Sigmoid colon (tissue), 6 donors: ENCODE measurements at regions not wholly inside any gene's neighbourhood (a gene's known extent, or its start where the extent isn't known, plus 50 kb on each side); places are given as distances from the start of the nearest gene placed in this dataset.

Experiments
- DNase-seq: peaks from one replicate; pipeline ENCODE4 v3.0.0-alpha.2; 2019
- H3K27ac ChIP-seq, 4 donors: fragments of 200-600 bp; sonication (generic); one replicate each; pipeline ENCODE4 v1.5.1; 2016 to 2019; ENCODE audit warnings: mild to moderate bottlenecking in 1 of 4
- H3K27me3 ChIP-seq, 3 donors: fragments of 200-600 bp; sonication (generic); one replicate each; pipeline ENCODE4 v1.5.1; 2019; ENCODE audit warnings: mild to moderate bottlenecking in 1 of 3
- H3K36me3 ChIP-seq, 4 donors: fragments of 200-600 bp; sonication (generic); one replicate each; pipeline ENCODE4 v1.5.1; 2016 to 2019
- H3K4me1 ChIP-seq, 4 donors: fragments of 200-600 bp; sonication (generic); one replicate each; pipeline ENCODE4 v1.5.1; 2017 to 2019
- H3K4me3 ChIP-seq, 4 donors: fragments of 200-600 bp; sonication (generic); one replicate each; pipeline ENCODE4 v1.5.1; 2017 to 2019; ENCODE audit warnings: mild to moderate bottlenecking in 2 of 4, moderate library complexity in 1 of 4
- H3K9me3 ChIP-seq, 4 donors: fragments of 200-600 bp in 3 of 4; sonication (generic) in 3 of 4; one replicate each; pipeline versions ENCODE4 v1.5.1 to v1.6.1; 2013 to 2019
- CTCF ChIP-seq, 4 experiments: fragments of 450-650 bp in 3 of 4; fragments of 200-600 bp in 1 of 4; IDR thresholded peaks; one replicate each; pipeline ENCODE4 v1.5.1; 2016 to 2019; ENCODE audit warnings: antibody characterized with exemption in 4 of 4, mild to moderate bottlenecking in 3 of 4, moderate library complexity in 2 of 4
- EP300 ChIP-seq, 4 donors: sonication (generic); formaldehyde crosslinking; IDR thresholded peaks; one replicate each; pipeline ENCODE4 v1.6.1; 2017; ENCODE audit warnings: antibody characterized with exemption in 4 of 4
- POLR2A ChIP-seq, 2 donors: fragments of 450-650 bp; IDR thresholded peaks; one replicate each; pipeline ENCODE4 v1.6.1; 2016; ENCODE audit warnings: antibody characterized with exemption in 2 of 2, mild to moderate bottlenecking in 2 of 2, moderate library complexity in 2 of 2
- POLR2AphosphoS5 ChIP-seq, 4 donors: sonication (generic); formaldehyde crosslinking; IDR thresholded peaks; one replicate each; pipeline ENCODE4 v1.6.1; 2017; ENCODE audit warnings: antibody characterized with exemption in 4 of 4
- WGBS, 2 donors: extraction: QIAGEN DNeasy Blood & Tissue Kit; methylation state at CpG; one replicate each; pipeline ENCODE4 v1.1.7; 2013; 5-methylcytosine and 5-hydroxymethylcytosine counted together
- intact Hi-C: fragments of 100-400 bp; cut with DNase I; formaldehyde crosslinking; loops from one replicate; pipeline ENCODE4 v1.15.1; 2023
- donor health status: healthy with polysubstance abuse.
- donor health status: healthy.

DNA sequence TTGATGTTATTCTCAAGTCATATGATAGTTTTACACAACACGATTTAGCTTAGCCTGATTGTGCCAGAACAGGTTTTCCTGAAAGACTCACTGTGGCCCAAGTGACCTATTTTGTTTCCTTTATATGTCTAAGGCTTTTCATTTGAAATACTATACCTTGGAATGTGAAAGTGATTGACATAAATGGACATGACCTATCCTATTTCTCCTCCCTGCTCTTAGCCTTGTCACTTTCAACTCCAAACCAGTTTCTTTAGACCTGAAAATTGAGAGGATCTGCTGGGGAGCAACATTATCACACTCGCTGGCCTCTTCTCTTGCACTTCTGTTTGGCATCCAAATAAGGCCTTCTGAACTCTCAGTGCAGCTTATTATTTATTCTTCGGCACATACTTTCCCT is 496.8 kb downstream of the MAT2B start:
- H3K36me3 ChIP-seq: no peaks in the 10 kb centered on the region
- H3K27me3 ChIP-seq: no peaks in the 10 kb centered on the region
- peaks cover 0 to 23% (median 17%) of the 10 kb centered on the region in 4 donors for H3K4me1 ChIP-seq
- intact Hi-C loops: no loop called here
- 51 to 61% methylated on average over 3 of the region's 3 CpGs for WGBS, 2 donors
- no peak overlapping the region for H3K4me3 ChIP-seq
- peak overlapping the region in 3 of 4 donors; percentile 50 to 77 (median 54) for H3K27ac ChIP-seq
- no peak for TF ChIP-seq POLR2A (IDR thresholded peaks at IDR 0.05)
- no peak for TF ChIP-seq EP300 (IDR thresholded peaks at IDR 0.05)
- TF ChIP-seq POLR2AphosphoS5 (IDR thresholded peaks at IDR 0.05): no peak
- TF ChIP-seq CTCF (IDR thresholded peaks at IDR 0.05): no peak
- DNase-seq: no peak
- no peaks in the 10 kb centered on the region for H3K9me3 ChIP-seq

- DNase-seq: no peak
- Histone ChIP-seq H3K9me3 (no peaks in the 10 kb centered on the region), H3K4me3 (no peak overlapping the region), H3K27me3 (no peaks in the 10 kb centered on the region), H3K36me3 (no peaks in the 10 kb centered on the region), H3K27ac (peak overlapping the region in 3 of 4 donors; percentile 50 to 77 (median 54)), H3K4me1 (peaks cover 0 to 23% (median 17%) of the 10 kb centered on the region in 4 donors)
- 87% methylated on average over 3 of the region's 3 CpGs for WGBS, 2 donors
- intact Hi-C loops: no loop called here
- TF ChIP-seq EP300 (IDR thresholded peaks at IDR 0.05): no peak
- peak in 2 of 4 donors; percentile 37 to 39 for TF ChIP-seq POLR2AphosphoS5 (IDR thresholded peaks at IDR 0.05)
- no peak for TF ChIP-seq POLR2A (IDR thresholded peaks at IDR 0.05)
- TF ChIP-seq CTCF (IDR thresholded peaks at IDR 0.05): no peak
Observed at GRCh38 chr5:164002628-164003027, 497.2 kb downstream of the MAT2B start.

GRCh38 chr5:164005071-164005470 is 499.7 kb downstream of the MAT2B start:
- no peak for DNase-seq
- Histone ChIP-seq H3K9me3 (no peaks in the 10 kb centered on the region), H3K36me3 (no peaks in the 10 kb centered on the region), H3K4me3 (no peak overlapping the region), H3K4me1 (peaks cover 0 to 32% (median 16%) of the 10 kb centered on the region in 4 donors), H3K27ac (no peak overlapping the region), H3K27me3 (no peaks in the 10 kb centered on the region)
- 88 to 98% methylated on average over 1 of the region's 1 CpG for WGBS, 2 donors
- intact Hi-C loops: no loop called here
- TF ChIP-seq CTCF (IDR thresholded peaks at IDR 0.05) (no peak), POLR2AphosphoS5 (IDR thresholded peaks at IDR 0.05) (no peak), EP300 (IDR thresholded peaks at IDR 0.05) (no peak), POLR2A (IDR thresholded peaks at IDR 0.05) (no peak)

DNA sequence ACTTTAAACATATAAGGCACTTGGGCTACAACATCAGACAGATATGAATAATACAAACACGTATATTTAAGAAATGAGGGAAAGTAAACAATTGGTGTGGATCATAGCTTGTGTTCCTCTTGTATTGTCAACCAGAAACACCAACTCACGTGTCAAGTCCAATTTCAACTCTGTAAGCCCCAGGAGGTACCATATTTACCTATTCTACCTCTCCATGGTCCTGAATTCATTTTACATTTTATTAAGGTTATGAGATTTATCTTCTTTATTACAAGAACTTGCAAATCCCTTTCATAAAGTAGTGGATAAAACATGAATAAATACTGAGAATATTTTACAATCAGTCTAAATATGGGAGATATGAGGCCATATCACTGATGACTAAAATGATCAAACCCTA is 501.6 kb downstream of the MAT2B start:
- intact Hi-C loops: no loop called here
- DNase-seq: no peak
- H3K9me3 ChIP-seq: no peaks in the 10 kb centered on the region
- H3K4me3 ChIP-seq: no peak overlapping the region
- no peaks in the 10 kb centered on the region for H3K36me3 ChIP-seq
- H3K27ac ChIP-seq: no peak overlapping the region
- H3K27me3 ChIP-seq: no peaks in the 10 kb centered on the region
- 51 to 81% methylated on average over 2 of the region's 2 CpGs for WGBS, 2 donors
- peaks cover 0 to 21% (median 8%) of the 10 kb centered on the region in 4 donors for H3K4me1 ChIP-seq
- TF ChIP-seq POLR2A (IDR thresholded peaks at IDR 0.05) (no peak), POLR2AphosphoS5 (IDR thresholded peaks at IDR 0.05) (no peak)

GRCh38 chr5:164009621-164010020 is 504.2 kb downstream of the MAT2B start:
- 82 to 88% methylated on average over 6 of the region's 6 CpGs for WGBS, 2 donors
- intact Hi-C loops: loop anchor here (5.0 kb wide), 2 partner anchors 442 to 1198 kb away; no protein-coding TSS in a partner anchor
- Histone ChIP-seq H3K27ac (no peak overlapping the region), H3K36me3 (no peaks in the 10 kb centered on the region), H3K4me1 (peaks cover 0 to 17% (median 0%) of the 10 kb centered on the region in 4 donors), H3K4me3 (no peak overlapping the region), H3K9me3 (no peaks in the 10 kb centered on the region), H3K27me3 (no peaks in the 10 kb centered on the region)
- no peak for TF ChIP-seq POLR2A (IDR thresholded peaks at IDR 0.05)
- TF ChIP-seq EP300 (IDR thresholded peaks at IDR 0.05): no peak
- TF ChIP-seq CTCF (IDR thresholded peaks at IDR 0.05): no peak
- no peak for TF ChIP-seq POLR2AphosphoS5 (IDR thresholded peaks at IDR 0.05)
- DNase-seq: no peak
